Omental fat pad (tissue), 3 donors: ENCODE measurements at regions not wholly inside any gene's neighbourhood (a gene's known extent, or its start where the extent isn't known, plus 50 kb on each side); places are given as distances from the start of the nearest gene placed in this dataset.

Experiments
- ATAC-seq: fragments of 150-250 bp; one replicate; pipeline ENCODE4 v1.9.1; 2016; ENCODE audit warnings: mild to moderate bottlenecking, moderate library complexity; ENCODE audit not compliant: low FRiP score
- DNase-seq: peaks from one replicate; pipeline ENCODE4 v3.0.0-alpha.2; 2019; ENCODE audit warnings: low spot score
- TF ChIP-seq, protein P1 (sequence below), 3 donors: fragments of 450-650 bp; IDR thresholded peaks; one replicate each; pipeline ENCODE4 v1.5.1; 2016 to 2017; ENCODE audit warnings: antibody characterized with exemption in 3 of 3, mild to moderate bottlenecking in 3 of 3, moderate library complexity in 2 of 3

DNA sequence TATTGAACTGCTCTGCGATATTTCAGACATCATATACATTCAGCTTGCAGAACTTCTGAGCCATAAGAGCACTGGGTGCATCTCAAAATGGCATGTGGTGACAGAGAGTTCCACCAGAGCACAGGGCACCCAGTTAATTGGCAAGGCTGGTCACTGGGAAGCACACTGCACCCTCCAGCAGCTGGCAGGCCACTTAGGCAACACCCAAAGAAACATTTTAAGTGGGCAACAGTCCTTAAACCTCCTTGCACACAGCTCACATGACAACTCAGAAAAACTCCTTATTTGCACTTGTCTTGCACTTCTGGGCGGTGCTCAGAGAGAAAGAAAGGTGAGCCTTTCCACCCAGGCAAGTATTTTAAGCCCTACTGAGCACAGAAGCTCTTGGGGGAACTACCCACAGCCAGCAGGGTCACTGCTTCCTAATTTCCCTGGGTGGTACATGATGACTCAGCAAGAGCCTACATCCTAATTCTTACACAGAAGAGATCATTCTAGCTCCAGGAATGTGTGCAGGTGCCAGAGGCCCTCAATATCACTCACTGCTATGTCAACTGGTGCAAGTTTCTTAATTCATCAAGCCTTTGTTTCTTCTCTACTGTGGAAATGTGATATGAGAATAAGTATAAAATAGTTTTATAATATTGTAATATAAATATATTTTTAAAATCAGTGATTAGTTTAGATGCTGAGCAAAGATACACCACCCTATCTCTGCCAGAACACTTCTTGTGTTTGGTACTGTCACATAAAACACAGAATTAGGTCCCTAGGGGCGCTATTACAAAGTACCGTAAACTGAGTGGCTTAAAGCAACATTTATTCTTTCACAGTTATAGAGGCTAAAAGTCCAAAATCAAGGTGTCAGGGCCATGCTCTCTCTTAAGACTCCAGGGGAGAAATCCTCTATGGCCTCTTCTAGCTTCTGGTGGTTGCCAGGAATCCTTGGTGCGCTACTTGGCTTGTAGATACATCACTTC is 155.1 kb upstream of the PPARGC1A start:
- DNase-seq, result no peak
- ATAC-seq, result no peak
- TF ChIP-seq, protein P1, sequence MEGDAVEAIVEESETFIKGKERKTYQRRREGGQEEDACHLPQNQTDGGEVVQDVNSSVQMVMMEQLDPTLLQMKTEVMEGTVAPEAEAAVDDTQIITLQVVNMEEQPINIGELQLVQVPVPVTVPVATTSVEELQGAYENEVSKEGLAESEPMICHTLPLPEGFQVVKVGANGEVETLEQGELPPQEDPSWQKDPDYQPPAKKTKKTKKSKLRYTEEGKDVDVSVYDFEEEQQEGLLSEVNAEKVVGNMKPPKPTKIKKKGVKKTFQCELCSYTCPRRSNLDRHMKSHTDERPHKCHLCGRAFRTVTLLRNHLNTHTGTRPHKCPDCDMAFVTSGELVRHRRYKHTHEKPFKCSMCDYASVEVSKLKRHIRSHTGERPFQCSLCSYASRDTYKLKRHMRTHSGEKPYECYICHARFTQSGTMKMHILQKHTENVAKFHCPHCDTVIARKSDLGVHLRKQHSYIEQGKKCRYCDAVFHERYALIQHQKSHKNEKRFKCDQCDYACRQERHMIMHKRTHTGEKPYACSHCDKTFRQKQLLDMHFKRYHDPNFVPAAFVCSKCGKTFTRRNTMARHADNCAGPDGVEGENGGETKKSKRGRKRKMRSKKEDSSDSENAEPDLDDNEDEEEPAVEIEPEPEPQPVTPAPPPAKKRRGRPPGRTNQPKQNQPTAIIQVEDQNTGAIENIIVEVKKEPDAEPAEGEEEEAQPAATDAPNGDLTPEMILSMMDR (IDR thresholded peaks at IDR 0.05), result no peak

DNA sequence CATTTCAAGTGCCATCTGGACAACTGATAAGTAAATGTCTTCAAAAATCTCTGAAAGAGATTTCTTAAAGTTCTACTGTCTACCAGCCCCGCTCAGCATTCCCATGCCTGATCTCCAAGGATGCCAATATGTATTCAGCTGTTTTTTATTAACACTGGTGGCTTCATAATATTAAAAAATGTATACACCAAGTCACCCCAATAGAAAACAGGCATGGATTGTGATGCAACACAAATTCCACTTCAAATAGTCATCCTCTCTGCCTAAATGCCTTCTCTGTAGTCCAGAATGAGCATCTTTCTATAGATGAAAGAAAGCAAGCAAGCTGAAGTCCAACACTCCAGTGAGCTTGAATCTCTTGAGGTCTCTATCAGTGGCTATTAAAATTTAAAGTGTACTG is 152.2 kb upstream of the PPARGC1A start:
- ATAC-seq (no peak), DNase-seq (no peak)
- TF ChIP-seq, protein P1 (IDR thresholded peaks at IDR 0.05), result no peak

DNA sequence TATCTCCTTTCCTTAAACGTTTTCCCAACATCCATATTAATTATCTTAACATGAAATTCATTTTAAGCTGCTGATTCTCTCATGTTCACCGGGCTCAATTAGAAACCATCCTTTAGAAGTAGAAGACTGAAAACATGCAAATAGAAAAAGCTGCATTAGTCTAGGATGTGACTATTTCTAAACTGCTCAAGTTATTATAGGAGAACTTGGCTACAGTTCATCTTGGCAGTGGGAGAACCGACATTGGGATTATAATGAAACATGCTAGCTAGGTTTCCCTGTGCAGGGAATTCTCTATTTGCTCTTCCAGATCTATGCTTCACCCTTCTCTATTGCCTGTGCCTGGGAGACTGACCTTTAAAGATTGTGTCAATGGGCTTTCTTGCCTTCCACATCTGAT is 151.0 kb upstream of the PPARGC1A start:
- DNase-seq (no peak), ATAC-seq (no peak)
- TF ChIP-seq, protein P1 (IDR thresholded peaks at IDR 0.05), result no peak

DNA sequence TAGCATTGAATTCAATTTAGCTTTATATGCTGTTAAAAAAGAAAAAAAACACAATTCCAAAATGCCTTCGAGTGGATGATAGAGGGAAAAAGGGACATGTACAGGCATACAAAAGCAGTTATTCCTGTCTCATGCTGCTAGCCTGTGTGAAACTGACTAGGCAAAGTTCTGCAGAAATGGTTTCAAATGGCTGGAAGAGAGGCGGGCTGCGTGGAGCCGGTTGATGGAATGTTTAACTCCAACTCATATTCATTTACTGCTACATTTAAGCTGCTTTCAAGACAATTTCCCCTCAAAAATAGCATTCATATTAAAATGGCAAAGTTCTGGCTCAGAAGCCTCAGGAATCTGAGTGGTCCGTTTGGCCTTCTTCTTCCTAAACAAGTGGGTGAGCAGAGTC is 143.8 kb upstream of the PPARGC1A start:
- no peak for ATAC-seq
- TF ChIP-seq, protein P1 (IDR thresholded peaks at IDR 0.05), result no peak

DNA sequence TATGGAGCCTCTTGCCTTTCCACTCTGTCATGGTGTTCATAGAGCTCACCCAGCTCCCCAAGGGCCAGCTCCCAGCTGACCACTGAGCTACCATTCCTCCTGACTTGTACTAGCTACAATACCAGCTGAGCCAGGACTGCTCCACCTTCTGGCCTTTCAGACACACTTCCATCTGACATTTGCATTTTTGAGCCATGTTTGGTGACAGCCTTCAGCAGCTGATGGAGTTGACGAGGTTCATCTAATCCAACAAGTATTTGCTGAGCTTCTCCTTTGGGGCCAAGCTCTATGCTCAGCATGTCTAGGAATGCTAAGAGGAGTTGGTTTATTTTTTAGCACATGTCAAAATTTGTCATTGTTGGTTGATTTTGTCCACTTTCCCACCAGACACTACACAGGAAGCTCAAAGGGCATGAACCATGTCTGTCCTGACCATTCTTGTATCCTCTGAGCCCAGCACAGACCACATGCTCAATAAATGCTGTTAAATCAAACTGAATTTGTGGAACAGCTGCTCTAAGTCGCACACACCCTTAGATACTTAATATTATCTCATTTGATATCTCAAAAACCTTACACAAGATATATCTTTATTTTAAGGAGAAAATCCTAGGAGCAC is 142.6 kb upstream of the PPARGC1A start:
- no peak for DNase-seq
- TF ChIP-seq, protein P1 (IDR thresholded peaks at IDR 0.05), result no peak
- no peak for ATAC-seq

More for the DNA sequence above, 143.8 kb upstream of the PPARGC1A start:
- no peak for DNase-seq

DNA sequence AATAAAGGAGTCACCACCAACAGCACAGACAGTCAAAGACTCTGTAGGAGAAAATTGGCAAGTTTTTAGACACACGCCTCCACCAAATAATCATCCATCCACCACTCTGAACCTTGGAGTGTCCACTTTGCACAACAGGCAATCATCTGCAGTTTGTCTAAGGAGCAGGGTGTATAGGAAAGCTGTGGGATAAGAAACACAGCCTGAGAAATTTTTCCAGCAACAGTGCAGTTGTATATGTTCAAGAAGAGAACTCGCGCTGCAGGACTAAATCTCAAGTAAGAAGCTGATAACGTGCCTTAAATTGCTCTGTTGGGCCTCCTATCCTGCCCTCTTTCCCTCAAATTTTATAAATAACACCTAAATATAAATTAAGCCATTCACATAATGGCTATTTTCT is 136.7 kb upstream of the PPARGC1A start:
- ATAC-seq, result no peak
- no peak for DNase-seq
- TF ChIP-seq, protein P1 (IDR thresholded peaks at IDR 0.05), result no peak
